ENCODE measurements at regions not wholly inside any gene's neighbourhood (a gene's known extent, or its start where the extent isn't known, plus 50 kb on each side); places are given as distances from the start of the nearest gene placed in this dataset.

DNA sequence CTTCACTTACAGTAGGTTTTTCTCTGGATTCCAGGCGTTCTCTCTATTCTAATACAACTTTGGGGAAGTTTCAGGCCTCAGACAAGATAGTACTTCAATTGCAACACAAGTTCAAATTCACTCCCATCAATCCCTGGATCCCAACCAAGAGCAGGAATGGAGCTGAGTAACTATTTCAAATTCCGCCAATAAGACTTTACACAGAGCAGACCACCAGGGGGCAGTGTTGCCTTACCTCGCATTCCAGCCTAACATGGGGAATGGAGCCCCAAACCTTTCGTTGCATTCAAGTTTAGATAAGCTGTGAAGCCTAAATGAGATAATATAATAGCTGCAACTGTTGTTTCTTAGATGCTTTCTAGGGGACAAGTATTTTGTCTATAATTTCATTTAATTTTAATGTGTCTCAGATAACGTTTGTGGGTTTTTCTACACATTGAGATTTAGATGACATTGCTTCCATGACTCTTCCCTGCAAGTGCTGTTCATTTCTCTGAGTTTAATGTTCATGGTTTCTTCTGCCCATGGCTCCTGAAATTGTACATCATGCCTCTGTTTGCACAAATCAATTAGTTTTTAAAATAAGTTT, 186.7 kb downstream of the NSUN3 start:
- no peak for TF ChIP-seq EP300 (IDR thresholded peaks at IDR 0.05)
- TF ChIP-seq, protein P1, sequence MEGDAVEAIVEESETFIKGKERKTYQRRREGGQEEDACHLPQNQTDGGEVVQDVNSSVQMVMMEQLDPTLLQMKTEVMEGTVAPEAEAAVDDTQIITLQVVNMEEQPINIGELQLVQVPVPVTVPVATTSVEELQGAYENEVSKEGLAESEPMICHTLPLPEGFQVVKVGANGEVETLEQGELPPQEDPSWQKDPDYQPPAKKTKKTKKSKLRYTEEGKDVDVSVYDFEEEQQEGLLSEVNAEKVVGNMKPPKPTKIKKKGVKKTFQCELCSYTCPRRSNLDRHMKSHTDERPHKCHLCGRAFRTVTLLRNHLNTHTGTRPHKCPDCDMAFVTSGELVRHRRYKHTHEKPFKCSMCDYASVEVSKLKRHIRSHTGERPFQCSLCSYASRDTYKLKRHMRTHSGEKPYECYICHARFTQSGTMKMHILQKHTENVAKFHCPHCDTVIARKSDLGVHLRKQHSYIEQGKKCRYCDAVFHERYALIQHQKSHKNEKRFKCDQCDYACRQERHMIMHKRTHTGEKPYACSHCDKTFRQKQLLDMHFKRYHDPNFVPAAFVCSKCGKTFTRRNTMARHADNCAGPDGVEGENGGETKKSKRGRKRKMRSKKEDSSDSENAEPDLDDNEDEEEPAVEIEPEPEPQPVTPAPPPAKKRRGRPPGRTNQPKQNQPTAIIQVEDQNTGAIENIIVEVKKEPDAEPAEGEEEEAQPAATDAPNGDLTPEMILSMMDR (IDR thresholded peaks at IDR 0.05): peak in 1 of 2 donors; percentile 58
- no peak for TF ChIP-seq POLR2AphosphoS5 (IDR thresholded peaks at IDR 0.05)
- no peak for TF ChIP-seq POLR2A (IDR thresholded peaks at IDR 0.05)
